ENCODE measurements at regions not wholly inside any gene's neighbourhood (a gene's known extent, or its start where the extent isn't known, plus 50 kb on each side); places are given as distances from the start of the nearest gene placed in this dataset.

- no peak for TF ChIP-seq GATA3 (IDR thresholded peaks at IDR 0.05; ENCODE audit: low read depth, low read length)
- no peak for TF ChIP-seq GATA2 (IDR thresholded peaks at IDR 0.05; ENCODE audit: low read depth, low read length)
Measured at GRCh38 chr7:79810916-79811315, 323.7 kb upstream of the GNAI1 start.

- no peak for TF ChIP-seq GATA3 (IDR thresholded peaks at IDR 0.05; ENCODE audit: low read depth, low read length)
- no peak for TF ChIP-seq GATA2 (IDR thresholded peaks at IDR 0.05; ENCODE audit: low read depth, low read length)
Measured at GRCh38 chr7:79806161-79806734, 328.4 kb upstream of the GNAI1 start.

GRCh38 chr7:79790656-79791262 lies 337.3 kb upstream of the MAGI2 start:
- no peak for TF ChIP-seq GATA3 (IDR thresholded peaks at IDR 0.05; ENCODE audit: low read depth, low read length)
- no peak for TF ChIP-seq GATA2 (IDR thresholded peaks at IDR 0.05; ENCODE audit: low read depth, low read length)

GRCh38 chr7:79789584-79790345 lies 336.3 kb upstream of the MAGI2 start:
- no peak for TF ChIP-seq GATA2 (IDR thresholded peaks at IDR 0.05; ENCODE audit: low read depth, low read length)
- no peak for TF ChIP-seq GATA3 (IDR thresholded peaks at IDR 0.05; ENCODE audit: low read depth, low read length)

GRCh38 chr7:79787623-79788022 lies 334.2 kb upstream of the MAGI2 start:
- TF ChIP-seq GATA3 (IDR thresholded peaks at IDR 0.05; ENCODE audit: low read depth, low read length) = no peak
- TF ChIP-seq GATA2 (IDR thresholded peaks at IDR 0.05; ENCODE audit: low read depth, low read length) = no peak

GRCh38 chr7:79787096-79787495 lies 333.6 kb upstream of the MAGI2 start:
- TF ChIP-seq GATA2 (IDR thresholded peaks at IDR 0.05; ENCODE audit: low read depth, low read length) (peak; percentile 20; the same call in 1 of the 2 replicates), GATA3 (IDR thresholded peaks at IDR 0.05; ENCODE audit: low read depth, low read length) (no peak)

- TF ChIP-seq GATA3 (IDR thresholded peaks at IDR 0.05; ENCODE audit: low read depth, low read length) = no peak
- TF ChIP-seq GATA2 (IDR thresholded peaks at IDR 0.05; ENCODE audit: low read depth, low read length) = no peak
Measured at GRCh38 chr7:79786187-79786586, 332.7 kb upstream of the MAGI2 start.

GRCh38 chr7:79785556-79785955 lies 332.1 kb upstream of the MAGI2 start:
- TF ChIP-seq GATA3 (IDR thresholded peaks at IDR 0.05; ENCODE audit: low read depth, low read length) (no peak), GATA2 (IDR thresholded peaks at IDR 0.05; ENCODE audit: low read depth, low read length) (no peak)

GRCh38 chr7:79782906-79783305 lies 329.4 kb upstream of the MAGI2 start:
- no peak for TF ChIP-seq GATA3 (IDR thresholded peaks at IDR 0.05; ENCODE audit: low read depth, low read length)
- no peak for TF ChIP-seq GATA2 (IDR thresholded peaks at IDR 0.05; ENCODE audit: low read depth, low read length)

- TF ChIP-seq GATA2 (IDR thresholded peaks at IDR 0.05; ENCODE audit: low read depth, low read length) (no peak), GATA3 (IDR thresholded peaks at IDR 0.05; ENCODE audit: low read depth, low read length) (no peak)
Measured at GRCh38 chr7:79782256-79782655, 328.8 kb upstream of the MAGI2 start.

GRCh38 chr7:79781716-79782115 lies 328.2 kb upstream of the MAGI2 start:
- TF ChIP-seq GATA3 (IDR thresholded peaks at IDR 0.05; ENCODE audit: low read depth, low read length) (no peak; the same call in 1 of the 2 replicates), GATA2 (IDR thresholded peaks at IDR 0.05; ENCODE audit: low read depth, low read length) (peak; percentile 56; the same call in 1 of the 2 replicates)

- TF ChIP-seq GATA2 (IDR thresholded peaks at IDR 0.05; ENCODE audit: low read depth, low read length) (no peak), GATA3 (IDR thresholded peaks at IDR 0.05; ENCODE audit: low read depth, low read length) (no peak)
Measured at GRCh38 chr7:79778786-79779770, 325.6 kb upstream of the MAGI2 start.

- TF ChIP-seq GATA3 (IDR thresholded peaks at IDR 0.05; ENCODE audit: low read depth, low read length) = no peak
- no peak for TF ChIP-seq GATA2 (IDR thresholded peaks at IDR 0.05; ENCODE audit: low read depth, low read length)
Measured at GRCh38 chr7:79775911-79776310, 322.4 kb upstream of the MAGI2 start.

- TF ChIP-seq GATA3 (IDR thresholded peaks at IDR 0.05; ENCODE audit: low read depth, low read length) (no peak), GATA2 (IDR thresholded peaks at IDR 0.05; ENCODE audit: low read depth, low read length) (no peak)
Measured at GRCh38 chr7:79774150-79774549, 320.7 kb upstream of the MAGI2 start.

Data from SH-SY5Y (cell line).